ENCODE measurements at regions not wholly inside any gene's neighbourhood (a gene's known extent, or its start where the extent isn't known, plus 50 kb on each side); places are given as distances from the start of the nearest gene placed in this dataset.

- TF ChIP-seq PHB2 (IDR thresholded peaks at IDR 0.05; ENCODE audit: low read depth) (no peak), HNRNPL (IDR thresholded peaks at IDR 0.05; ENCODE audit: low read depth, low read length) (no peak), ZBTB11 (CRISPR knock-in tag; IDR thresholded peaks at IDR 0.05) (no peak)
Observed at GRCh38 chr5:123751670-123752069, 239.7 kb downstream of the CSNK1G3 start (continued).

- Histone ChIP-seq H3K27me3 (ENCODE audit: control insufficient read depth in 2 of 2, insufficient read depth in 2 of 2, low read length in 2 of 2) (no peaks in the 10 kb centered on the region), H3K4me1 (replicated peaks in 1 of 2; ENCODE audit: control insufficient read depth in 2 of 2, insufficient read depth in 2 of 2, low read length in 2 of 2) (no peaks in the 10 kb centered on the region), H3K36me3 (ENCODE audit: control insufficient read depth, insufficient read depth, low read length) (no peaks in the 10 kb centered on the region), H2AFZ (ENCODE audit: low read depth, low read length) (no peak overlapping the region), H3K9ac (ENCODE audit: insufficient read depth in 1 of 2, low read depth in 2 of 2, low read length in 2 of 2) (no peak overlapping the region), H3K9me3 (replicated peaks; ENCODE audit: control insufficient read depth, insufficient read depth, low read depth, low read length) (no peaks in the 10 kb centered on the region), H3K4me3 (no peak overlapping the region), H4K20me1 (replicated peaks; ENCODE audit: control insufficient read depth, insufficient read depth, low read length) (no peaks in the 10 kb centered on the region), H3K9me1 (ENCODE audit: control insufficient read depth, insufficient read depth, low read length) (no peaks in the 10 kb centered on the region), H3K27ac (ENCODE audit: extremely low read depth, low read depth, low read length) (no peak overlapping the region), H3K4me2 (ENCODE audit: insufficient read depth, low read length) (no peak overlapping the region), H3K79me2 (ENCODE audit: control insufficient read depth, insufficient read depth, low read length) (no peaks in the 10 kb centered on the region)
- BruUV-seq (replicated peaks): no TSS peak
- intact Hi-C loops (cut with micrococcal nuclease): no loop called here
- 0% methylated on average over 1 of the region's 1 CpG for WGBS (ENCODE audit: insufficient coverage, low coverage, missing lambda C conversion rate)
- CTCF ChIA-PET (ENCODE audit: low intra/inter-chr PET ratio): no interaction called here
- POLR2A ChIA-PET: no interaction called here
- in situ Hi-C loops (cut with MboI): no loop called here
- ATAC-seq (no peak), FAIRE-seq (no peak), DNase-seq (ENCODE audit: extremely low read depth in 1 of 4, low spot score in 3 of 4) (no peak)
- TF ChIP-seq CBX3 (IDR thresholded peaks at IDR 0.05; ENCODE audit: borderline replicate concordance in 1 of 2, low read length in 2 of 2): no peak
- no peak for TF ChIP-seq MLX (CRISPR knock-in tag; conservative IDR thresholded peaks at IDR 0.05)
- TF ChIP-seq NKRF (IDR thresholded peaks at IDR 0.05; ENCODE audit: borderline replicate concordance): no peak
- no peak for TF ChIP-seq PHB2 (IDR thresholded peaks at IDR 0.05; ENCODE audit: low read depth)
- no peak for TF ChIP-seq ZZZ3 (IDR thresholded peaks at IDR 0.05)
- no peak for TF ChIP-seq HNRNPK (IDR thresholded peaks at IDR 0.05; ENCODE audit: low read depth, low read length, poor library complexity, severe bottlenecking)
- TF ChIP-seq AFF1 (IDR thresholded peaks at IDR 0.05; ENCODE audit: low read depth in 1 of 2, partially characterized antibody in 2 of 2): no peak
- no peak for TF ChIP-seq KLF1 (tag; IDR thresholded peaks at IDR 0.05)
Observed at GRCh38 chr5:123748239-123748638, 236.3 kb downstream of the CSNK1G3 start.

All from K562 (cell line).